Uterus (tissue), 2 donors: ENCODE measurements at regions not wholly inside any gene's neighbourhood (a gene's known extent, or its start where the extent isn't known, plus 50 kb on each side); places are given as distances from the start of the nearest gene placed in this dataset.

Source experiments
- CTCF ChIP-seq, 4 experiments: fragments of 200-600 bp in 2 of 4; fragments of 450-650 bp in 2 of 4; sonication (generic) in 2 of 4; IDR thresholded peaks; one replicate each; pipeline ENCODE4 v1.5.1; 2016 to 2019; ENCODE audit warnings: antibody characterized with exemption in 4 of 4, mild to moderate bottlenecking in 2 of 4, moderate library complexity in 1 of 4
- POLR2A ChIP-seq, 2 donors: fragments of 450-650 bp; IDR thresholded peaks; one replicate each; pipeline ENCODE4 v1.6.1; 2016; ENCODE audit warnings: antibody characterized with exemption in 2 of 2, mild to moderate bottlenecking in 1 of 2, moderate library complexity in 1 of 2

DNA sequence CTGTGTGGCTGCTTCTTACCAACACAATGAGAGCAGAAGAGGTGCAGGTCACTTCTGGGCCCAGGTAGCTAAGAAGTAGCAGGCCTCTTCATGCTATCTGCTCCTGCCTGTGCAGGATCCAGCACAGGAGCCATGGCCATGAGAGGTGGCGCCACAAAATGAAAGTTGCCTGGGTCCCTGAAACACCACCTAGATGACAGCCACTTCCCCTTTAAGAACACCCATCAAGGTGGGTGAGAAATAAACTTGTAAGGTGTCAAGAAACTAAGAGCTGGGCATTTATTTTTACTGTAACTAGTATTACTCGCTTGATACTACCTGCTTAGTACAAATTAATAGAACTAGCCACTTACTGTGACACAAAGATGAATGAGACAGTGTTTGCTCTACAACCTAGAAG lies 484.6 kb upstream of the TBL1XR1 start:
- no peak for TF ChIP-seq CTCF (IDR thresholded peaks at IDR 0.05)
- no peak for TF ChIP-seq POLR2A (IDR thresholded peaks at IDR 0.05)
